ENCODE measurements at regions not wholly inside any gene's neighbourhood (a gene's known extent, or its start where the extent isn't known, plus 50 kb on each side); places are given as distances from the start of the nearest gene placed in this dataset.

DNA sequence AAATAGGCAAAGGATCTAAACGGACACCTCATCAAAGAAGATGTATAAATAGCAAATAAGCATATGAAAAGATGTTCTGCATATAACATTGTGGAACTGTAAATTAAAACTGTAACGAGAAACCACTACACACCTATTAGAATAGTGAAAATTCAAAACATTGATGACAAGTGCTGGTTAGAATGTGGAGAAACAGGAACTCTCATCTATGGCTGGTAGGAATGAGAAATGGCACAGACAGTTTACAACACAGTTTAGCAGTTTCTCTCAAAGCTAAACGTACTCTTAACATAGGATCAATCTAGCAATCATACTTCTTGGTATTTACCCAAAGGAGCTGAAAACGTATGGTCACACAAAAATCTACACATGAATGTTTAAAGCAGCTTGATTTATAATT is 126.2 kb downstream of the TRIB2 start:
- no peaks in the 10 kb centered on the region for H3K27me3 ChIP-seq
- H3K4me3 ChIP-seq = no peak overlapping the region
- no peak overlapping the region for H3K27ac ChIP-seq
- intact Hi-C loops (cut with DNase I) = no loop called here
- no peaks in the 10 kb centered on the region for H3K9me3 ChIP-seq
- H3K36me3 ChIP-seq = no peaks in the 10 kb centered on the region
- TF ChIP-seq, protein P1, sequence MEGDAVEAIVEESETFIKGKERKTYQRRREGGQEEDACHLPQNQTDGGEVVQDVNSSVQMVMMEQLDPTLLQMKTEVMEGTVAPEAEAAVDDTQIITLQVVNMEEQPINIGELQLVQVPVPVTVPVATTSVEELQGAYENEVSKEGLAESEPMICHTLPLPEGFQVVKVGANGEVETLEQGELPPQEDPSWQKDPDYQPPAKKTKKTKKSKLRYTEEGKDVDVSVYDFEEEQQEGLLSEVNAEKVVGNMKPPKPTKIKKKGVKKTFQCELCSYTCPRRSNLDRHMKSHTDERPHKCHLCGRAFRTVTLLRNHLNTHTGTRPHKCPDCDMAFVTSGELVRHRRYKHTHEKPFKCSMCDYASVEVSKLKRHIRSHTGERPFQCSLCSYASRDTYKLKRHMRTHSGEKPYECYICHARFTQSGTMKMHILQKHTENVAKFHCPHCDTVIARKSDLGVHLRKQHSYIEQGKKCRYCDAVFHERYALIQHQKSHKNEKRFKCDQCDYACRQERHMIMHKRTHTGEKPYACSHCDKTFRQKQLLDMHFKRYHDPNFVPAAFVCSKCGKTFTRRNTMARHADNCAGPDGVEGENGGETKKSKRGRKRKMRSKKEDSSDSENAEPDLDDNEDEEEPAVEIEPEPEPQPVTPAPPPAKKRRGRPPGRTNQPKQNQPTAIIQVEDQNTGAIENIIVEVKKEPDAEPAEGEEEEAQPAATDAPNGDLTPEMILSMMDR (IDR thresholded peaks at IDR 0.05) = no peak
- no peak for DNase-seq (ENCODE audit: low spot score in 2 of 2)
- no peaks in the 10 kb centered on the region for H3K4me1 ChIP-seq

DNA sequence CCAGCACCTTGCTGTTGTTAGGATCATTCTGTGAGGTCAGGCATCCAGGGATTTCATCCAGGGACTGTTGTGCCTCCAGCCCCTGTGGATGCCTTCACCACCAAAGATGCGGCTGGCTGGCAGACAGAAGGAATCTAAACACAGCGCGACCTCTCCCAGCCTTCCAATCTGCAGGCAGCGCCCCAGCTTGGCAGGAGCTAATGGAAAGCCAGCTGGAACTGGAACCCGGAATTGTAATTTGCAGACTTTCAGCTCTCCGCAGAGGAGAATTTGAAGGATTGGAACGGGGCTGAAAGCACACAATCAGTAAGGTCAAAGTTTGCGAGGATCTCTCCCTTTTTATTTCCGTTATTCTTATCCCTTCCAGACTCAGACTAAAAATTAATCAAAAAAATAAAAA is 127.8 kb downstream of the TRIB2 start:
- DNase-seq (ENCODE audit: low spot score in 2 of 2) = no peak
- no peaks in the 10 kb centered on the region for H3K4me1 ChIP-seq
- no peaks in the 10 kb centered on the region for H3K9me3 ChIP-seq
- TF ChIP-seq, protein P1 (IDR thresholded peaks at IDR 0.05) = no peak
- intact Hi-C loops (cut with DNase I) = no loop called here
- H3K4me3 ChIP-seq = no peak overlapping the region
- H3K27ac ChIP-seq = no peak overlapping the region
- H3K27me3 ChIP-seq = no peaks in the 10 kb centered on the region
- no peaks in the 10 kb centered on the region for H3K36me3 ChIP-seq

DNA sequence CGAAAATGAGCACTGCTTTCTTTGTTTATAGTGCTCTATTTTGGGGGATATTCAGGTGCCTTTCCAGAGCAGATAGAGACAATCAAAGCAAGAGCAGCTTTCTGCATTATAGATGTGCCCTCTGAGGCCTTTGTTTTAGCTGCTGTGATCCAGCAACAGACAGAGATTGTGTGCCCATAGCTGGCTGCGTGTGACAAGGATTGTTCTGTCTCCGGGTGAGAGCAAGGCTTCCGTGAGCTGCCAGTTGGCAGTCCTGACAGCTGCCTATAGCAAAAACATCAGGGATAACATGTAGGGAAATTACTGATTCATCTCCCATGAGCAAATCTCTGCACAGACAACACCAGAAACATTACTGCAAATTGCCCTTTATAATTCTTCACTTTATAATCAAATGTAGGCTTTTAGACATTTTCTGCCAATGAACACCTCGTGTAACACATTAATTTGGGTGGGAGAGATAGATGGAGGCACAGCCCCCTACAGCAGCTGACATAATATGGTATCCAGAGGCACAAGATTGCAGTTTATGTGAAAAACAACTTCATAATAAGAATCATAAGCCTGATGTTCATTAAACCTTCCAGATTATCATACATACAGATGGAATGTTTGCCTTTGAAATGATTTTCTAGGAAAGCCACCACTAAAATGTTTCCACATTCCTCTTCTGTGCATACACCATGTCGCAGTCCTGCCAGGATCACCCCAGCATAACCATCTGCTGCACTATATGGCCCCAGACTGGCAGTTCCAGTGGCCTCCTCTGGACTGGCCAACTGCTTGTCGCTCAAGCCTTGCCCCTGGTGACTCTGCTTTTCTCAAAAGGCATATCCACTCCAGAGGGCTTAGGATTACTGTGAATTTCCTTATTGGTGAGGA is 131.2 kb downstream of the TRIB2 start:
- TF ChIP-seq, protein P1 (IDR thresholded peaks at IDR 0.05) = no peak
- Histone ChIP-seq H3K27ac (no peak overlapping the region), H3K4me3 (no peak overlapping the region), H3K4me1 (no peaks in the 10 kb centered on the region), H3K36me3 (no peaks in the 10 kb centered on the region), H3K9me3 (no peaks in the 10 kb centered on the region), H3K27me3 (no peaks in the 10 kb centered on the region)
- intact Hi-C loops (cut with DNase I) = no loop called here
- DNase-seq (ENCODE audit: low spot score in 2 of 2) = no peak

DNA sequence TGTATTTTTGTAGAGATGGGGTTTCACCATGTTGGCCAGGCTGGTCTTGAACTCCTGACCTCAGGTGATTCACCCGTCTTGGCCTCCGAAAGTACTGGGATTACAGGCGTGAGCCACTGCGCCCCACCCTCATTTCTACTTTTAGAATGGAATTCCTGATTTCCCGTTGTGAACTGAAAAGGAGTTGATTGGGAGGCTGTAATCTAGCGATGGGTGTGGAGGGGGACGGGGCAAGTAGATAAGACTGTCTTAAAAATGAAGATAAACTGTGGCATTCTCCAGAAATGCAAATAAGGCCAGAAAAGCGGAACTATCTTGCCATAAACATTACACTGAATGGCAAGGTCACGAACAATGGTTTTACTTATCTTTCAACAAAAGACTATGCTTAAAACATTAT is 135.4 kb downstream of the TRIB2 start:
- DNase-seq (ENCODE audit: low spot score in 2 of 2) = no peak
- Histone ChIP-seq H3K27ac (no peak overlapping the region), H3K9me3 (no peaks in the 10 kb centered on the region), H3K27me3 (no peaks in the 10 kb centered on the region), H3K36me3 (no peaks in the 10 kb centered on the region), H3K4me3 (no peak overlapping the region), H3K4me1 (no peaks in the 10 kb centered on the region)
- TF ChIP-seq, protein P1 (IDR thresholded peaks at IDR 0.05) = no peak
- intact Hi-C loops (cut with DNase I) = no loop called here

DNA sequence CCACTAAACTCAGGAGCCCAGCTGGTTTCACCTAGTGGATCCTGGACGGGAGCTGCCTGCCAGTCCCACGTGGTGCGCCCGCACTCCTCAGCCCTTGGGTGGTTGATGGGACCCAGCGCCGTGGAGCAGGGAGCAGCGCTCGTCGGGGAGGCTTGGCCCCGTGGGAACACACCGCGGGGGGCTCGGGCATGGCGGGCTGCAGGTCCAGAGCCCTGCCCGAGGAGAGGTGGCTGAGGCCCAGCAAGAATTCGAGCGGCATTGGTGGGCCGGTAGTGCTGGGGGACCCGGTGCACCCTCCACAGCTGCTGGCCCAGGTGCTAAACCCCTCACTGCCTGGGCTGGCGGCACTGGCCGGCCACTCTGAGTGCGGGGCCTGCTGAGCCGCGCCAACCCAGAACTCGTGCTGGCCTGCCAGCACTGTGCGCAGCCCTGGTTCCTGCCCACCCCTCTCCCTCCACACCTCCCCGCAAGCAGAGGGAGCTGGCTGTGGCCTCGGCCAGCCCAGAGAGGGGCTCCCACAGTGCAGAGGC is 137.3 kb downstream of the TRIB2 start:
- no peak for DNase-seq (ENCODE audit: low spot score in 2 of 2)
- Histone ChIP-seq H3K27ac (no peak overlapping the region), H3K27me3 (no peaks in the 10 kb centered on the region), H3K4me3 (no peak overlapping the region), H3K36me3 (no peaks in the 10 kb centered on the region), H3K4me1 (no peaks in the 10 kb centered on the region), H3K9me3 (no peaks in the 10 kb centered on the region)
- TF ChIP-seq, protein P1 (IDR thresholded peaks at IDR 0.05) = no peak
- intact Hi-C loops (cut with DNase I) = no loop called here
